Endodermal cell (in vitro differentiated cells): ENCODE measurements at regions not wholly inside any gene's neighbourhood (a gene's known extent, or its start where the extent isn't known, plus 50 kb on each side); places are given as distances from the start of the nearest gene placed in this dataset.

Experiments
- DNase-seq: peaks from one replicate; pipeline ENCODE4 v3.0.0-alpha.2; 2017
- H3K27ac ChIP-seq: 2 replicates; pipeline ENCODE4 v1.5.1; 2013; ENCODE audit warnings: mild to moderate bottlenecking, low read depth, low read length, moderate library complexity
- H3K27me3 ChIP-seq: 2 replicates; pipeline ENCODE4 v1.6.1; 2013; ENCODE audit warnings: mild to moderate bottlenecking, low read length, moderate library complexity; ENCODE audit not compliant: insufficient read depth, control insufficient read depth, poor library complexity, severe bottlenecking
- H3K36me3 ChIP-seq: 2 replicates; pipeline ENCODE4 v1.7.0; 2013; ENCODE audit warnings: mild to moderate bottlenecking, low read length, moderate library complexity; ENCODE audit not compliant: control insufficient read depth, insufficient read depth
- H3K4me1 ChIP-seq: one replicate; pipeline ENCODE4 v1.7.0; 2013; ENCODE audit warnings: low read length; ENCODE audit not compliant: control insufficient read depth, insufficient read depth
- H3K4me3 ChIP-seq: 2 replicates; pipeline ENCODE4 v1.5.1; 2013; ENCODE audit warnings: mild to moderate bottlenecking, low read length, moderate library complexity
- H3K9ac ChIP-seq: 2 replicates; pipeline ENCODE4 v1.6.1; 2013; ENCODE audit warnings: mild to moderate bottlenecking, low read length, moderate library complexity; ENCODE audit not compliant: poor library complexity, severe bottlenecking; ENCODE audit errors: extremely low read depth
- H3K9me3 ChIP-seq: 2 replicates; pipeline ENCODE4 v1.6.1; 2013; ENCODE audit warnings: mild to moderate bottlenecking, low read length, moderate library complexity; ENCODE audit not compliant: control insufficient read depth
- H3K27ac Mint-ChIP-seq: 2 replicates; pipeline ENCODE4 v1.8.0; 2020; ENCODE audit warnings: mixed read lengths
- H3K27me3 Mint-ChIP-seq: 2 replicates; pipeline ENCODE4 v1.8.0; 2021; ENCODE audit warnings: mild to moderate bottlenecking, mixed read lengths; ENCODE audit not compliant: insufficient read depth
- H3K36me3 Mint-ChIP-seq: 2 replicates; pipeline ENCODE4 v1.8.0; 2020; ENCODE audit warnings: low read depth, mixed read lengths
- H3K4me1 Mint-ChIP-seq: 2 replicates; pipeline ENCODE4 v1.8.0; 2020; ENCODE audit warnings: mixed read lengths
- H3K4me3 Mint-ChIP-seq: 2 replicates; pipeline ENCODE4 v1.8.0; 2020; ENCODE audit warnings: mild to moderate bottlenecking, moderate library complexity, mixed read lengths
- H3K9me3 Mint-ChIP-seq: 2 replicates; pipeline ENCODE4 v1.8.0; 2020; ENCODE audit warnings: mild to moderate bottlenecking, mixed read lengths
- CTCF ChIP-seq: fragments of 200-600 bp; sonication (generic); conservative IDR thresholded peaks from 2 replicates; pipeline ENCODE4 v1.5.0; 2021; ENCODE audit warnings: antibody characterized with exemption, mild to moderate bottlenecking
- WGBS, 2 experiments: methylation state at CpG; one replicate each; pipeline versions ENCODE4 v1.1.5 to v1.1.7; 2013; ENCODE audit warnings: missing lambda C conversion rate in 2 of 2, mixed read lengths in 1 of 2; ENCODE audit not compliant: insufficient coverage in 1 of 2, insufficient read length in 1 of 2; 5-methylcytosine and 5-hydroxymethylcytosine counted together

GRCh38 chr11:120031156-120031555 is 106.8 kb downstream of the TRIM29 start:
- Histone ChIP-seq H3K36me3 (no peaks in the 10 kb centered on the region), H3K4me3 (no peak overlapping the region), H3K27me3 (no peaks in the 10 kb centered on the region), H3K4me1 (peaks cover 8% of the 10 kb centered on the region), H3K9ac (no peak overlapping the region), H3K9me3 (peaks cover 5% of the 10 kb centered on the region), H3K27ac (no peak overlapping the region)
- no peak overlapping the region for H3K27ac Mint-ChIP-seq
- H3K9me3 Mint-ChIP-seq = peaks cover 17% of the 10 kb centered on the region
- H3K27me3 Mint-ChIP-seq = peaks cover 25% of the 10 kb centered on the region
- 85 to 88% methylated on average over 8 to 11 of the region's 11 CpGs for WGBS, 2 experiments
- DNase-seq = peak; percentile 42
- H3K36me3 Mint-ChIP-seq = no peaks in the 10 kb centered on the region
- no peak overlapping the region for H3K4me3 Mint-ChIP-seq
- no peak for TF ChIP-seq CTCF
- H3K4me1 Mint-ChIP-seq = peaks cover 47% of the 10 kb centered on the region

- Histone ChIP-seq H3K36me3 (no peaks in the 10 kb centered on the region), H3K27me3 (no peaks in the 10 kb centered on the region), H3K27ac (no peak overlapping the region), H3K4me1 (peaks cover 8% of the 10 kb centered on the region), H3K4me3 (no peak overlapping the region), H3K9me3 (no peaks in the 10 kb centered on the region), H3K9ac (no peak overlapping the region)
- no peak for TF ChIP-seq CTCF
- Mint-ChIP-seq H3K9me3 (peaks cover 13% of the 10 kb centered on the region), H3K27me3 (peaks cover 25% of the 10 kb centered on the region), H3K36me3 (no peaks in the 10 kb centered on the region), H3K4me3 (no peak overlapping the region), H3K27ac (no peak overlapping the region), H3K4me1 (peaks cover 47% of the 10 kb centered on the region)
- DNase-seq = peak; percentile 49
- WGBS, 2 experiments = 89 to 92% methylated on average over 3 of the region's 4 CpGs
Observed at GRCh38 chr11:120030411-120030810, 107.5 kb downstream of the TRIM29 start.

GRCh38 chr11:120029321-120029720 is 108.6 kb downstream of the TRIM29 start:
- H3K27ac Mint-ChIP-seq = no peak overlapping the region
- Histone ChIP-seq H3K4me1 (peaks cover 12% of the 10 kb centered on the region), H3K9me3 (no peaks in the 10 kb centered on the region), H3K4me3 (no peak overlapping the region), H3K27me3 (no peaks in the 10 kb centered on the region), H3K27ac (no peak overlapping the region), H3K9ac (no peak overlapping the region), H3K36me3 (no peaks in the 10 kb centered on the region)
- no peaks in the 10 kb centered on the region for H3K36me3 Mint-ChIP-seq
- 88 to 94% methylated on average over 2 to 4 of the region's 4 CpGs for WGBS, 2 experiments
- DNase-seq = peak; percentile 24
- H3K27me3 Mint-ChIP-seq = peaks cover 27% of the 10 kb centered on the region
- no peak overlapping the region for H3K4me3 Mint-ChIP-seq
- peaks cover 38% of the 10 kb centered on the region for H3K4me1 Mint-ChIP-seq
- peaks cover 10% of the 10 kb centered on the region for H3K9me3 Mint-ChIP-seq
- TF ChIP-seq CTCF = no peak
